ENCODE measurements at regions not wholly inside any gene's neighbourhood (a gene's known extent, or its start where the extent isn't known, plus 50 kb on each side); places are given as distances from the start of the nearest gene placed in this dataset.

GRCh38 chr19:20269461-20269860 lies 102.4 kb downstream of the ZNF486 start:
- TF ChIP-seq, protein P1, sequence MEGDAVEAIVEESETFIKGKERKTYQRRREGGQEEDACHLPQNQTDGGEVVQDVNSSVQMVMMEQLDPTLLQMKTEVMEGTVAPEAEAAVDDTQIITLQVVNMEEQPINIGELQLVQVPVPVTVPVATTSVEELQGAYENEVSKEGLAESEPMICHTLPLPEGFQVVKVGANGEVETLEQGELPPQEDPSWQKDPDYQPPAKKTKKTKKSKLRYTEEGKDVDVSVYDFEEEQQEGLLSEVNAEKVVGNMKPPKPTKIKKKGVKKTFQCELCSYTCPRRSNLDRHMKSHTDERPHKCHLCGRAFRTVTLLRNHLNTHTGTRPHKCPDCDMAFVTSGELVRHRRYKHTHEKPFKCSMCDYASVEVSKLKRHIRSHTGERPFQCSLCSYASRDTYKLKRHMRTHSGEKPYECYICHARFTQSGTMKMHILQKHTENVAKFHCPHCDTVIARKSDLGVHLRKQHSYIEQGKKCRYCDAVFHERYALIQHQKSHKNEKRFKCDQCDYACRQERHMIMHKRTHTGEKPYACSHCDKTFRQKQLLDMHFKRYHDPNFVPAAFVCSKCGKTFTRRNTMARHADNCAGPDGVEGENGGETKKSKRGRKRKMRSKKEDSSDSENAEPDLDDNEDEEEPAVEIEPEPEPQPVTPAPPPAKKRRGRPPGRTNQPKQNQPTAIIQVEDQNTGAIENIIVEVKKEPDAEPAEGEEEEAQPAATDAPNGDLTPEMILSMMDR (IDR thresholded peaks at IDR 0.05), result no peak
- no peak for TF ChIP-seq POLR2A (IDR thresholded peaks at IDR 0.05)

Measured in right lobe of liver (tissue), 4 donors.